HG03064 (cell line): ENCODE measurements at regions not wholly inside any gene's neighbourhood (a gene's known extent, or its start where the extent isn't known, plus 50 kb on each side); places are given as distances from the start of the nearest gene placed in this dataset.
"Not testable (repeated sequence)": the region's sequence is repeated elsewhere in the genome, so short reads cannot be mapped to it uniquely, and the experiment has no call there.

ENCODE experiments used
- ATAC-seq: cut with Tn5 transposase; IDR thresholded peaks from one replicate; pipeline ENCODE4 v1.9.1; 2021; ENCODE audit warnings: low read depth; ENCODE audit not compliant: unreplicated experiment

DNA sequence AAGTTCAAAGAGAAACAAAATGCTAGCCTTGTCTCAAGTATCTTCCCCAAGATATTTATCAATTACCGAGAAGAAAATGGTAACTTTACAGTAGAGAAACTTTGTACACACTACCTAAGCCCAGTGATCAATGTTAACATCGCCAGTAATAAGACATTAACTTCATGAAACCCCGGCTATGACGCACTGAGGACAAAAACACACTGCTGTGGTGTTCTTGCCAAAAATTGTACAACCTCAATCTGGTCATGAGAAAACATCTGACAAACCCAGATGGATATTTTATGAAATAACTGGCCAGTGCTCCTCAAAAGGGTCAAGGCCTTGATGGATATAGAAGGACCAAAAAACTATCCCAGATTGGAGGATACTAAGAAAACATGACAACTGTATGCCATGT is 85.5 kb upstream of the DTNBP1 start:
- ATAC-seq = no peak

DNA sequence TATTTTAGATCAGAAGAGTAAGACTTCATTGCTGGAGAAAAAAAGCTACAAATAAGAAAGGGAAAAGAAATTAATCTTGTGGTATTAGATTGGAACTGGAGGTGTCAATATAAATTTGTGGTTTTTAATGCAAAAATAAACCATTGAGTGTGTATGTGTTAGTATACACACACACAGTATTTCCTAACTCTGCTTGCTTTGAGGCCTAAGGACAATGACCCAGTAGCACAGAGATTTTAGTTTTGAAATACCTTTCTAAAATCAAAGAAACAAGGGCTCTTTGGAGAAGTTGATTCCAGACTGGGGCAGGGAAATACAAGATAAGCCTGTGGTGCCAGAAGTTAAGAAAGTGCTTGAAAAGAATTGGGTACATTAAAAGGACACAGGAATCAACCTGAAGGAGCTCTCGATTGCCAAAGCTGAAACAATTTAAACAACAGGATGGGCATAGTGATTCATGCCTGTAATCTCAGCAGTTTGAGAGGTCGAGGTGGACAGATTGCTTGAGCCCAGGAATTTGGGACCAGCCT is 84.6 kb upstream of the DTNBP1 start:
- ATAC-seq = no peak

DNA sequence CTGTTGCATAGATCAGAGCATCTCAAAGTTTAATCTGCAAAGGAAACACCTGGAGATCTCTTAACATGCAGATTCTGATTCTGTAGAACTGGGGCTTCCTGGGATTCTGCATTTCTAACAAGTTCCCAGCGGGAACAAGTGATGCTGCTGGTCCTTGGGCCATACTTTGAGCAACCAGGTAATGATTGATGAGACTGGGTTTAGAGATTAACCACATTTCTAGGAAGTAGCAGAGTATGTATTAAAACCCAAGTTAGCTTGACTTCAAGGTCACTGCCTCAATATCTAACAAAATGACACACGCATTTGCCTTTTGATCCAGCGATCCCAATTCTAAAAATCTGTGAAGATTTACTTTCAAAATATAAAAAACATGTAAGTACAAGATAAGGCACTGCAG is 83.0 kb upstream of the DTNBP1 start:
- ATAC-seq = no peak

DNA sequence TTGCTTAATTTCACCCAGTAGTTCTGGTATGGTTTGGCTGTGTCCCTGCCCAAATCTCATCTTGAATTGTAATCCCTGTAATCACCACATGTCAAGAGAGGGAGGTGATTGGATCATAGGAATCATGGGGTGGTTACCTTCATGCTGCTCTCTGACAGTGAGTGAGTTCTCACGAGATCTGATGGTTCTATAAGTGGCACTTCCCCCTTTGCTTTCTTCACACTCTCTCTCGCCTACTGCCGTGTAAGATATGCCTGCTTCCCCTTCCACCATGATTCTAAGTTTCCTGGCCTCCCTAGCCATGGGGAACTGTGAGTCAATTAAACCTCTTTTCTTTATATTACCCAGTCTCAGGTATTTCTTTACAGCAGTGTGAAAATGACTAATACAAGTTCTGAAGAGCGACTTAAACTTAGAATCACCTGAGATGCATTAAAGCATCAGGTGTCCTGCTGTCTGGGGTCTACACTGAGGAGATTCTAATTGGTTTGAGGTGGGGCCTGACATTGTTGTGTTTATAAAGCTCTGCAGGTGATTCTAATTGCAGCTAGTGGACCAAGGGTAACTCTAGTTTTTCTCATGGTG is 82.1 kb upstream of the DTNBP1 start:
- ATAC-seq = no peak

DNA sequence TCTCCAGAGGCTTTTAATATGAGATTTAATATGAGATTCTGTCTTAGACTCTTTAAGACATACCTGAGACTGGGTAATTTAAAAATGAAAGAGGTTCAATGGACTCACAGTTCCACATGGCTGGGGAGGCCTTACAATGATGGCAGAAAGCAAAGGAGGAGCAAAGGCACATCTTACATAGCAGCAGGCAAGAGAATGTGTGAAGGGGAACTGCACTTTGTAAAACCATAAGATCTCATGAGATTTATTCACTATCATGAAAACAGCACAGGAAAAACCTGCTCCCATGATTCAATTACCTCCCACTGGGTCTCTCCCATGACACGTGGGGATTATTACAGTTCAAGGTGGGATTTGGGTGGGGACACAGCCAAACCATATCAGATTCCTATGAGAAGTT is 79.2 kb upstream of the DTNBP1 start:
- ATAC-seq = not testable (repeated sequence)

DNA sequence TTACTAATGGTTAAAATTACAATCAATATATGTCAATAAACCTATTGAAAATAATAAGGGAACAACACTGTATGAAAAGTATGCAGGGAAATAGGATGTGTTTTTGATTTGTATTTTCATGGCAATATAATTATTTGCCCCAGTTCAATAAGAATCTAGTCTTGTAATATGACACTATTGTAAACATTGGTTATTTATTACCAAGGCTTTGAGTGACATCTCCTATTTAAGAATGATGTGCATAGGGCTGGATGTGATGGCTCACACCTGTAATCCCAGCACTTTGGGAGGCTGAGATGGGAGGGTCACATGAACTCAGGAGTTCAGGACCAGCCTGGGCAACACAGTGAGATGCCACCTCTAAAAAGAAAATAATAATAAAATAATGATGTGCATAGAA is 78.6 kb upstream of the DTNBP1 start:
- no peak for ATAC-seq

DNA sequence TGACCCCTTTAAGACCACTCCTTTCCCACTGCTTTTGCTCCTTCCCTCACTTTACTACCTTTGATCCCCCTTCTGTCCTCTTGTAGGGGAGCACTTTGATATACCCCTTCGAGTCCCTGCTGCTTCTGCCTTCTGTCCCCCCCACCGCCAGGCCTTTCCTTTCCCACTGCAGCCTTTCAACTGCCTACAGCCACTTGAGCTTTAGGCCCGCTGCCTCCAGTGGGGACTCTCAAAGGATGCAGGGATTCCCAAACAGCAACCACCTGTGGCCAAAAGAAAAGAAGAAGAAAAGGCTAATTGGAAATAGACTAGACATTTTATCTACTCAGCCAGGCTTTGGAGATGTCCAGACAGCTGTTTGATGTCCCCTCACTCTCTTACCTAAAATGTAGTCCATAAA is 77.0 kb upstream of the DTNBP1 start:
- no peak for ATAC-seq

DNA sequence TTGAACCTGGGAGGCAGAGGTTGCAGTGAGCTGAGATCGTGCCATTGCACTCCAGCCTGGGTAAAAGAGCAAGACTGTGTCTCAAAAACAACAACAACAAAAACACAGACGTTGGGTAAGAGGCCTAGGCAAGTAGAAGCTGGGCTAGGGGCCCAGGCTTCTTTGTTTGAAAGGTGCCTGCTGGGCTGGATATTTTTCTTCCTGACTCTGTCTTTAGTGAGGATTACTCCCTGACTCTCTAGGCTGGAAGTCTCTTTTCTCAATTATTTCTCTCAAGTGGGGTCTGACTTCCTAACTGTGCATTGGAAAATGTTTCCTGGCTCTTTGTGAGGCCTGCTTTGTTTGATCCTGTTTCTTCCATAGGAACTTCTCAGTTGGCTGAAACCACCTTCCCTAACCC is 76.5 kb upstream of the DTNBP1 start:
- no peak for ATAC-seq

DNA sequence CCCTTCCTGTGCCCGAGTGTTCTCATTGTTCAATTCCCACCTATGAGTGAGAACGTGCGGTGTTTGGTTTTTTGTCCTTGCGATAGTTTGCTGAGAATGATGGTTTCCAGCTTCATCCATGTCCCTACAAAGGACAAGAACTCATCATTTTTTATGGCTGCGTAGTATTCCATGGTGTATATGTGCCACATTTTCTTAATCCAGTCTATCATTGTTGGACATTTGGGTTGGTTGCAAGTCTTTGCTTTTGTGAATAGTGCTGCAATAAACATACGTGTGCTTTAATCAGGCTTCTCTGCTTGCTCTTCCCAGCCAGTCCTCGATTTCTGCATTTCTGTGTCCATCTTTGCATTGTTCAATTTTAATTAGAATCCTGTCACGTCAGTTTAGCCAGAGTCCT is 75.4 kb upstream of the DTNBP1 start:
- ATAC-seq = not testable (repeated sequence)

DNA sequence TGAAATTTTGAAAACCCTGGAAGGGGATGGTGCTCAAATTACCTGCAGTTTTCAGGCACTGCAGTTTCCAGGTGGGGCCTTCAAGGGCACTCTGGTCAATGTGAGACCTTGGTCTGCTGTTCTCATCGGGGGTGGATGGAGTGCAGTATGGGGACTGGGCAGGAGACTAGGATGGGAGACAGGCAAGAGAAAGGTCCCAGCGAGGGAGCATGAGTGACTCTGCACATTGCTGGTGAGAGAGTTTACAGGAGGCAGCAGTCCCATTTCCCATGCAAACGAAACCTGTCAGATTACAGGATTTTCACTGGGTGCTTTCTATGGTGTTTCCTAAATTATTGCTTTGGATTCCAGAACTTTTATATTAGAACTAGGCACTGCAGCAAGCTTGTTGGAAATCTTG is 73.5 kb upstream of the DTNBP1 start:
- ATAC-seq = no peak

DNA sequence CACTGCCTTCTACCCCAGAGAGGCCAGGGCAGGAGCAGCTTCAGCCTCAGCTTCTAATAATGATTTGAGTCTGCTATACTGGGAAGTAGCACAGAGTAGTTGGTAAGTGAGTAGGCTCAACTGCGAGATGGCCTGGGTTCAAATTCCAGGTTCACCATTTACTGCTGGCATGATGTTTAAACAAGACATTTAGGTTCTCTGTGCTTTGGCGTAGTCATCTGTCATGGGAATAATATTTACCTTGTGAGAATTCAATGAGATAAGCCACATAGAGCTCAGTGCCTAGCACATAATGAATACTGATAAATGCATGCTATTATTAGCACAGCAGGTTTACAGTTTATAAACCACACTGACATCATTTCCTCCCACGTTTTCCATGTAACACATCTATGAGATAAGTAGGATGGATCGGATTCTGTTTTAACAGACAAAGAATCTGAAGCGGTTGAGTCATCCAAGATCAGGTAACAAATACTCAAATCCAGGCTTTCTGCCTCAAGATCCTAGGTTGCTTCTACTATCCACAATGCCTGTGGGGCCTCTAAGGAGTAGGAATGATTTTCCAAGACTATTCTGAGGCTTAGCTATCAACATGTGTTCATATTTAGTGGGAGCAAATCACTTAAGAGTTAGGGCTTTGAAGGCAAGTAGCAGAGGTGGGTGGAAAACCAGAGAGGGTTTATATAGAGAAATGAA is 72.9 kb upstream of the DTNBP1 start:
- ATAC-seq = no peak

DNA sequence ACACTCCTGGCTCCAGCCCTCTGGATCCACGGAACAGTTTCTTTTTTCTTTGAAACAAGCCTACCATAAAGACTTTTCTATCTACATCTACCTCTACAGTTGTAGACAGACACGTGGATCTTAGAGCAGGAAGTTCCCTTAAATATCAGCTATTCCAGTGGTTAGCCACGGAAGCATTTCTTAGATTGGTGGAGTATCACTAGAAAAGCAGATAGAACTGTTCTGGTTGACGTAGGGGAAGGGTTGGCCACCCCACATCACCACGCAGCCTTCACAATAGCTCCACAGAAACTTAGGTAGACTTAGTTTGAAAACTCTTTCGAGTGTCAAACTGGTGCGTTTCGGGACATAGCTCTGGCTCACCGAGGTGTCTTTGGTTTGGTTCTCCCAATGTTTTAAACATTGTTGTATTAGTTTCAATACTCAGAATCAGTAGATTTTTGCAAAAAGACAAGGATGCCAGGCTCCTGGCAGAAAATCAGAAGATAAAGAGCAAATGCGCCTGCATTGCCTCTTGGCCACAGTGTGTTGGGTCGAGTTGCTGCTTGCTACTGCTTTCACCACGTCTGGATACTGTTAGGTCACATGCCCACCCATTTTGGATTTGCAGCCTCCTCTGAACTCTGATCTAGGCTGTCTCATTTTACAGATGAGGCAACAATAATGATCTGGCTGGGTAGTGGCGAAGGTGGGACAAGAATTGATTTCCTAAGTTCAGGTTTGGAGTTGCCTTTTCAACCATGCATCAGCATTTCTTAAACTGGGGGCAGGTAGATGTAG is 71.5 kb upstream of the DTNBP1 start:
- no peak for ATAC-seq

DNA sequence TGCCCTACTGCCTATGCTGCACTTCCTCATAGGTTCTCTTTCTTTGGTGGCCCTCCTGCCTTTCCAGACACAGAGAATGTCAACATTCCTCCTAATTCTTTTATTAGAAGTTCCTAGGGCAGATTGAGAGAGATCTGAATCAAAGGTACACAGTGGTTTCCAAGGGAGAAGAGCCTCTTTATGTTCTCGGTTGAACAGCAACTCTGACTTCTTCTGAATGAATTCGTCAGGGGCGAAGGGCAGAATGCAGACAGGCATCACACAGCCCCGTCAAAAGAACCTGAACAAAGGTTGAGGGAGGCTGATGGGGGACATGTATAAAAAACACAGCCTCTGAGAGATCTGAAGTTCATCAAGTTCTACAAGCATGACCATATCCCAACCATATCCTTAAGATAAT is 68.1 kb upstream of the DTNBP1 start:
- ATAC-seq = no peak

DNA sequence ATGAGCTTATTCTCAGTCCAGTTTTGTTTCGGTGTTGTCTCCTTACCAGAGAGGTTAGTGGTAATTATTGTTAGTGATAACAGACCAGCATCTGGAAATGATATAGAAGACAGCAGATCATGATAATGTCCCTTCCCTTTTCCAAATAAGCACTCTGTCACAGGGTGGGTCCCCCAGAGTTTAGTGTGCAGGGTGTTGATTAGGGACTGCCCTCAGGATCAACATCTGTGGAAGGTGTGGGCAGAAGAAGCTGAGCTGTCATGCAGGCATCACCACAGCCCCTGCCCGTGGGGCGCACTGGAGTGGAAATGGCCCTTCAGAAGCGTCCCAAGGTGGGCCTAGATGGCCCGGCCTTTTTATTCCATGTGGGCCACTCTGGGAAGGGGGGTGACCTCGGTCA is 67.6 kb upstream of the DTNBP1 start:
- no peak for ATAC-seq

DNA sequence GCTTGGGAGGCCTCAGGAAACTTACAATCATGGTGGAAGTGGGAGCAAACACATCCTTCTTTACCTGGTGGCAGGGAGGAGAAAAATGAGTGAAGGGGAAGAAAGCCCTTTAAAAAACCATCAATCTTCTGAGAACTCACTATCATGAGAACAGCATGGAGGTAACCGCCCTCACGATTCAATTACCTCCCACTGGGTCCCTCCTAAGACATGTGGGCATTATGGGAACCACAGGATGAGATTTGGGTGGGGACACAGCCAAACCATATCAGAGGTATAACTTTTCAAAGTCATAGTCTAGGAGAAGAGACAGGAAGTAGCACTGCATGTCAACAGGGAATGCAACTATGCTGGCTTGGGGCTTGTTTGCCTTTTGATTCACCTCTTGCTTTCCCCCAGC is 59.9 kb upstream of the DTNBP1 start:
- ATAC-seq = no peak

DNA sequence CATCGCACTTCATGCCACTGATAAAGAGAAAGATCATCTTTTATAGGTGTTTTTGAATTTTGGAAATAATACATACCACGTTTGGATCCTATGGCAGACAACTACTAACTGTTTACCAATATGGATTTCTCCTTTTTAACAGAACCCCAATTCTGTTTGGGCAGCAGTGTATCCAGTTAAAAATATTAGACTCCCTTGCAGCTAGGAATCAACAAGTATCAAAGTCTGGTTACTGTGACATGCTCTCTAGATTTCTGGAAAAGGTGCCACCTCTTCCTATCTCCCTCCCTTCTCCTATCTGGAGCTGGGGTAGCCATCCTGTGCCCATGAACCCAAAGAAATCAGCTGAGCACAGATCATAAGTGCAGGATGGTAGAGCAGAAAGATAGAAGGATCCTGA is 54.1 kb upstream of the DTNBP1 start:
- ATAC-seq = no peak

DNA sequence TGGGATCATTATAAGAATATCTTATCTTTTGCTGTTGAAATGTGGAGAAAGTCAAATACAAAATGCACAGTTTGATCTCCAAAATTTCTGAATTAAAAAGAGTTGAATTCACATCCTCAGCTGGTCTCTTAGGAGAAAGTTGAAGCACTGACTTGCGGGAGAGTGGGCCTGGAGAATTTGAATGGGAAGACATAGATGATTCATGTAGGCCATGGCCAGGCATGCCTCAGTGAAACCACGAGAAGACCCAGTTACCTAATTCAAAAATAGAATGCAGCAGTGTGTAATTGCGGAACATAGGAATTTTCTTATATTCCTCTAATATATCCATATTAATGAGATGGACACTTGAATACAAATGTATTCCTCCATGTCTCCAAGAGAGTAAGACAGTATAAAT is 53.0 kb upstream of the DTNBP1 start:
- ATAC-seq = no peak

DNA sequence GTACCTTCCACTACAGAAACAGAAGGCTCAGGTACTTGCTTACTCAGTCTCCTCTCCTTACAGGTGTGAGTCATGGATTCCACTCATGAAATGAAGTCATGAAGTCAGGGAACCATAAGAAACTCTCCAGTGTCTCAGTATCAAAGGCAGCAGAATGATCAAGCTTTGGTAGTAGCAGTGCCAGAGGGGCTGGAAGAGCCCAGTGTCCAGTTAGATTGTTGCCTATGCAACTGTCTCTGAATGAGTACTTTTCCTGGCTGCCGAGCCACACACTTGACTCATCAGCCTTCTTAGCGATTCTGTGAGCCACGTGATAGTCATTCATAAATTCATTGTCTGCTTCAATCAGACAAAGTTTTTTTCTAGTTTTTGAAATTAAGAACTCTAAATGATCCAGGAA is 52.2 kb upstream of the DTNBP1 start:
- ATAC-seq = no peak

DNA sequence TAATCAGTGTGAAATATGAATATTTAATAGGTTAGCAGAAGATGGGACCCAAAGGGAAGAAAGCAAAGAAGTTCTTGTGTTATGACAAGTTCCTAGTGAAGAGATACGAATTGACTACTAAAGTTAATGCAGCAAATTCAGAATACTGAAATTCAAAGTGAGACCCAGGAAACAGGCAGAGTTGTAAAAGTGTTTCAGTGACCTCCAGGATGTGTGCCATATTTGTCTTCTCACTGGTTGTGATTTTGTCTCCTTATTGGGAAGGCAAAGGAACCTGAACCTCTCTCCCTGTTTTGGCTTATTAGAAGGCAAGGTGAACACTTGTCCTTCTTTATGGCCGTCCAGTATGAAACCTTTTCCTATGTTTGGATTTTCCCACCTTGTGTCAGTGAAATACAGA is 51.8 kb upstream of the DTNBP1 start:
- no peak for ATAC-seq

DNA sequence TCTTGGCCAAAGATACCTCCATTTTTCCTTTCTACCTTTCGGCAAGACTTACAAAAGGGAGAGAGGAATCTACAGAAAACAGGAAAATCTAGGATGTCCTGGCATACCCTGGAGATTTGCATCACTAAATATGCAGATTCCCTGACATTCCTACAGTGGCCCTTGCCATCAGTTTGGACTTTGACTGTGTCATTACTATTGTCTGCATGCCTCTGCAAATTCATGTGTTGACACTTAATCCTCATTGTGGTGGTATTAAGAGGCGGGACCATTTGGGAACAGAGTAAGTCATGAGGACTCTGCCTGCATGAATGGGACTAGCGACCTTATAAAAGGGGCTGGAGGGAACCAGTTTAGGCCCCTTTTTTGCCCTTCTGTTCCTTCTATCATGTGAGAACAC is 50.5 kb upstream of the DTNBP1 start:
- ATAC-seq = no peak

DNA sequence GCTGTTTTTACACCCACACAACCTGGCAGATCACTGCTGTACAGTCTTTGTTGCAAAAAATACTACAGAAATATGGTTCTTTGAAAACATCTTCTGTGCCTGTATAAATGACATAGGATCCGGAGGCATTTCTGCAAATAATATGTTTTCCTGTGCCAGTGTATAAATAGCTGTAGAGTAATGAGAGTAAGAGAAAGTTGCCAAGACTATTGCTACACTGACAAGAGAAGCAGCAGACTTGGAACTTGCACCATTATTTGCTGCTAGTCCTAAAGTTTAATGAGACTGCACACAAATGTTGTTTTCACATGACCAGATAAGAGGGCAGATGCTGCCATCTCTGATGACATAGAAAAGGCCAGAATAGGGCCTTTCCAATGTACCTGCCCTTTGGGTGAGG is 50.0 kb upstream of the DTNBP1 start:
- no peak for ATAC-seq
